ENCODE measurements at regions not wholly inside any gene's neighbourhood (a gene's known extent, or its start where the extent isn't known, plus 50 kb on each side); places are given as distances from the start of the nearest gene placed in this dataset.

- no peak for DNase-seq (ENCODE audit: low read depth in 4 of 4, low spot score in 1 of 4)
Measured at GRCh38 chr2:554444-554843, 122.8 kb downstream of the TMEM18 start.

GRCh38 chr2:552906-553305 is 124.3 kb downstream of the TMEM18 start:
- DNase-seq (ENCODE audit: low read depth in 4 of 4, low spot score in 1 of 4), result no peak

- DNase-seq (ENCODE audit: low read depth in 4 of 4, low spot score in 1 of 4), result no peak
Measured at GRCh38 chr2:551621-552020, 125.6 kb downstream of the TMEM18 start.

- DNase-seq (ENCODE audit: low read depth in 4 of 4, low spot score in 1 of 4), result no peak
Measured at GRCh38 chr2:550860-551567, 126.2 kb downstream of the TMEM18 start.

GRCh38 chr2:545711-546650 is 131.2 kb downstream of the TMEM18 start:
- DNase-seq (ENCODE audit: low read depth in 4 of 4, low spot score in 1 of 4), result no peak

GRCh38 chr2:545228-545627 is 132.0 kb downstream of the TMEM18 start:
- DNase-seq (ENCODE audit: low read depth in 4 of 4, low spot score in 1 of 4), result no peak

- DNase-seq (ENCODE audit: low read depth in 4 of 4, low spot score in 1 of 4), result no peak
Measured at GRCh38 chr2:538646-539045, 138.6 kb downstream of the TMEM18 start.

GRCh38 chr2:535222-535621 is 142.0 kb downstream of the TMEM18 start:
- no peak for DNase-seq (ENCODE audit: low read depth in 4 of 4, low spot score in 1 of 4)

GRCh38 chr2:529852-530251 is 147.4 kb downstream of the TMEM18 start:
- DNase-seq (ENCODE audit: low read depth in 4 of 4, low spot score in 1 of 4), result no peak

GRCh38 chr2:529424-529823 is 147.8 kb downstream of the TMEM18 start:
- DNase-seq (ENCODE audit: low read depth in 4 of 4, low spot score in 1 of 4), result no peak

GRCh38 chr2:527581-527980 is 149.6 kb downstream of the TMEM18 start:
- no peak for DNase-seq (ENCODE audit: low read depth in 4 of 4, low spot score in 1 of 4)

GRCh38 chr2:526918-527317 is 150.3 kb downstream of the TMEM18 start:
- no peak for DNase-seq (ENCODE audit: low read depth in 4 of 4, low spot score in 1 of 4)

GRCh38 chr2:525611-526010 is 151.6 kb downstream of the TMEM18 start:
- DNase-seq (ENCODE audit: low read depth in 4 of 4, low spot score in 1 of 4), result no peak

- no peak for DNase-seq (ENCODE audit: low read depth in 4 of 4, low spot score in 1 of 4)
Measured at GRCh38 chr2:525021-525420, 152.2 kb downstream of the TMEM18 start.

GRCh38 chr2:524442-524841 is 152.8 kb downstream of the TMEM18 start:
- DNase-seq (ENCODE audit: low read depth in 4 of 4, low spot score in 1 of 4), result no peak

GRCh38 chr2:523698-524270 is 153.4 kb downstream of the TMEM18 start:
- no peak for DNase-seq (ENCODE audit: low read depth in 4 of 4, low spot score in 1 of 4)

GRCh38 chr2:522776-523175 is 154.4 kb downstream of the TMEM18 start:
- DNase-seq (ENCODE audit: low read depth in 4 of 4, low spot score in 1 of 4), result no peak

GRCh38 chr2:521853-522530 is 155.2 kb downstream of the TMEM18 start:
- no peak for DNase-seq (ENCODE audit: low read depth in 4 of 4, low spot score in 1 of 4)

GRCh38 chr2:520663-521340 is 156.4 kb downstream of the TMEM18 start:
- no peak for DNase-seq (ENCODE audit: low read depth in 4 of 4, low spot score in 1 of 4)

GRCh38 chr2:516944-517343 is 160.3 kb downstream of the TMEM18 start:
- no peak for DNase-seq (ENCODE audit: low read depth in 4 of 4, low spot score in 1 of 4)

- DNase-seq (ENCODE audit: low read depth in 4 of 4, low spot score in 1 of 4), result no peak
Measured at GRCh38 chr2:516131-516530, 161.1 kb downstream of the TMEM18 start.
